Fibroblast of the aortic adventitia (primary cell): ENCODE measurements at regions not wholly inside any gene's neighbourhood (a gene's known extent, or its start where the extent isn't known, plus 50 kb on each side); places are given as distances from the start of the nearest gene placed in this dataset.
"Not testable (repeated sequence)": the region's sequence is repeated elsewhere in the genome, so short reads cannot be mapped to it uniquely, and the experiment has no call there.

Experiments
- DNase-seq: peaks from one replicate; pipeline ENCODE4 v3.0.0-alpha.2; 2010; ENCODE audit warnings: low read depth
- H3K4me3 ChIP-seq: 2 replicates; pipeline ENCODE4 v1.5.1; 2011; ENCODE audit warnings: low read depth, mild to moderate bottlenecking, control low read depth, low read length, moderate library complexity
- TF ChIP-seq, protein P1 (sequence below): IDR thresholded peaks from 2 replicates; pipeline ENCODE4 v1.5.1; 2011; ENCODE audit warnings: mild to moderate bottlenecking, low read length, control low read depth, inconsistent platforms; ENCODE audit not compliant: insufficient read depth

DNA sequence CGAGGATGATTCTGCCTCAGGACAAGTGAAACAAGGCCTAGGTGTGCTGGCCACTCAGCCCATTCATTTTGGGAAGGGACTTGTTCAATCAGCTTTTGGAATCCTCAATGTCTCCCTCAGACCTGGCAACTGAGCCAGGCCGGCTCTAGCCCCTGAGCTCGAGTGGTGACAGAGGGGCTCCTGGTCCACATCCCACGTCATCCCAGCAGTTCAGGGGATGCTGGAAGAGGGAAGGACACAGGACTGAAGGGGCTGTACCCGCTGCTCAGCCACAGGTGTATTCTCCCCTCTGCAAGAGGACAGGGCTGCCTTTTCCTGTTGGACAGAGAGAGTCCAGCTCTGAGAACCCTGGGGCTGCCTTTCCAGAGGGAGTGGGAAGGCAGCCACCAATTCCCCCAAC, 244.6 kb upstream of the SFSWAP start:
- no peak overlapping the region for H3K4me3 ChIP-seq
- no peak for DNase-seq
- TF ChIP-seq, protein P1, sequence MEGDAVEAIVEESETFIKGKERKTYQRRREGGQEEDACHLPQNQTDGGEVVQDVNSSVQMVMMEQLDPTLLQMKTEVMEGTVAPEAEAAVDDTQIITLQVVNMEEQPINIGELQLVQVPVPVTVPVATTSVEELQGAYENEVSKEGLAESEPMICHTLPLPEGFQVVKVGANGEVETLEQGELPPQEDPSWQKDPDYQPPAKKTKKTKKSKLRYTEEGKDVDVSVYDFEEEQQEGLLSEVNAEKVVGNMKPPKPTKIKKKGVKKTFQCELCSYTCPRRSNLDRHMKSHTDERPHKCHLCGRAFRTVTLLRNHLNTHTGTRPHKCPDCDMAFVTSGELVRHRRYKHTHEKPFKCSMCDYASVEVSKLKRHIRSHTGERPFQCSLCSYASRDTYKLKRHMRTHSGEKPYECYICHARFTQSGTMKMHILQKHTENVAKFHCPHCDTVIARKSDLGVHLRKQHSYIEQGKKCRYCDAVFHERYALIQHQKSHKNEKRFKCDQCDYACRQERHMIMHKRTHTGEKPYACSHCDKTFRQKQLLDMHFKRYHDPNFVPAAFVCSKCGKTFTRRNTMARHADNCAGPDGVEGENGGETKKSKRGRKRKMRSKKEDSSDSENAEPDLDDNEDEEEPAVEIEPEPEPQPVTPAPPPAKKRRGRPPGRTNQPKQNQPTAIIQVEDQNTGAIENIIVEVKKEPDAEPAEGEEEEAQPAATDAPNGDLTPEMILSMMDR, result no peak

DNA sequence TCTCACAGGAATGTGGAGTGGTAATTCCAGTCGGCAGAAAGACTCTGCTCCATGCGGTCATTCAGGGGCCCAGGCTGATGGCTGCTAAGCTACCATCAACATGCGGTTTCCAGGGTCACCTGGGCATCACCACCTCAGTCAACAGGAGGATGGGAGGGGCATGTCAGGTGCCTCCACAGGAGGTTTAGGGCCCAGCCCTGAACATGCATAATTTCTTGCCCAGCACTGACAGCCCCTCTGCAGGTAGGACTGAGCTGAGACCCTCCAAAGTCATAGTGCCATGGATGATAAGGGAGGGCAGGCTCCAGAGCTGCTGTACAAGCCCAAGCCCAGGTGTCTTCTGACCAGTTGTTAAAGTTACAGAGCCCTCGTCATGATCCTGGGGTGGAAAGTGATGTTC, 244.0 kb upstream of the SFSWAP start:
- no peak overlapping the region for H3K4me3 ChIP-seq
- DNase-seq, result no peak
- TF ChIP-seq, protein P1, result no peak

DNA sequence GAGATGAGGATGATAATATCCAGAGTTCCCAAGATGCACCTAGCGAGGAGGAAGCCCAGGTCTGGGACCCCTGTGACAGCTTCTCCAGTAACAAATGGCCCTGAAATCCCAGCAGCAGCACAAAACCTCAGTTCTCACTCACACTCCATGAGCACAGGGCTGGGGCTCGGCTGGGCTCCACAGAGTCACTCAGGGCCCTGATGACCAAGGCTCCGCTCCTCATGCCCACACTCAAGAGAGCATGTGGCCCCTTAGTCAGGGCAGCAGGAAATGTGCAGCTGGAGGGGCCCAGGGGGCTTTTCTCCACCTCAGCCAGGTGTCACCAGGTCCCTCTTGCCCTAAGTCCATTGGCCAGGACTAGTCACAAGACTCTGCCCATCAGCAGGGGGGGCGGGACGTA, 242.7 kb upstream of the SFSWAP start:
- DNase-seq, result no peak
- no peak overlapping the region for H3K4me3 ChIP-seq
- TF ChIP-seq, protein P1, result no peak

DNA sequence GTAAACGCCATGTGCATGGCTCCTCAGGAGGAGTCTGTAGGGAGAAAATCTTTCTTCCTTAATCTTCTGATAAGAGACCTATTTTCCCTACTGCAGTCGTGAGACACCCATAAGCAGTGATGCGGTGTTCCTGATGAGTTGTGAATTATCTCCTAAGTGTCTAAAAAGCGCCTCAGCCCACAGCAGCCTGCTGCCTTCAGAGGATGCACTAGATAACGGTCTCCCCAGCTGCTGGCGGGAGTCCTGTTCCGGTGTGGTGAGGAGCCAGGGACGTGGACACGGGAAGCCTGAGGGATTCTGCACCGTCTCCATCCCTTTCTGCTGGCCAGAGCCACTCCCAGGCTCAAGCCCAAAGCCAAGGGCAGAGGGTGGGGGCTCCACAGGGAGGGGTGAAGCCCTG, 240.9 kb upstream of the SFSWAP start:
- not testable (repeated sequence) for DNase-seq, H3K4me3 ChIP-seq

DNA sequence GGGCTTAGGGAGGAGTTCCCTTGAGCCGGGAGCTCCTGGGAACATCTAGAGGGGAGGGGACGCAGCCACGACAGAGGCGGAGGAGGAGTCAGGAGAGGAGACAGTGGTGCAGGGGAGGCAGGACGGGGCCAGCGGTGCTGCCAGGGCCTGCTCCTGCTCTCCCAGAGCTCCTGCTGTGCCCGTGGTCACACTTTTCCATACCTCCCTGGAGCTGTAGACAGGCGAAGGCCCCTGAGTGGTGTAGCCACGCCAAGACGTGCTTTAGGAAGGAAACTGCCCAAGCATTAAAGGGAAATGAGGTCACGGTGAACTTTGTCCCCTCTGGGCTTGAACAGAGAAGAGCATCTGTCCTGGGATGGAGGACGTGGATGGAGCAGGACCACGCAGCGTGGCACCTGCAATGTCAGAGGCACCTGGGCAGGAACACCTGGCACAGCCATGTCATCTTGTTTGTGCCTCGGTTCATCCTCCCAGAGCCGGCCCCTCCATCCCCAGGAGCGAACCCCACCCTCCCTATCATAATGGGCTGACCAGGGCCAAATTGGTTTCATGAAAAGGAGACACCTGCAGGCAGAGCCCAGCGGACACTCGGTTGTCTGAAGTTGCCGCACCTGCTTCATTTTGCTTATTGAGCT, 239.5 kb upstream of the SFSWAP start:
- TF ChIP-seq, protein P1, result no peak
- no peak for DNase-seq
- H3K4me3 ChIP-seq, result no peak overlapping the region

DNA sequence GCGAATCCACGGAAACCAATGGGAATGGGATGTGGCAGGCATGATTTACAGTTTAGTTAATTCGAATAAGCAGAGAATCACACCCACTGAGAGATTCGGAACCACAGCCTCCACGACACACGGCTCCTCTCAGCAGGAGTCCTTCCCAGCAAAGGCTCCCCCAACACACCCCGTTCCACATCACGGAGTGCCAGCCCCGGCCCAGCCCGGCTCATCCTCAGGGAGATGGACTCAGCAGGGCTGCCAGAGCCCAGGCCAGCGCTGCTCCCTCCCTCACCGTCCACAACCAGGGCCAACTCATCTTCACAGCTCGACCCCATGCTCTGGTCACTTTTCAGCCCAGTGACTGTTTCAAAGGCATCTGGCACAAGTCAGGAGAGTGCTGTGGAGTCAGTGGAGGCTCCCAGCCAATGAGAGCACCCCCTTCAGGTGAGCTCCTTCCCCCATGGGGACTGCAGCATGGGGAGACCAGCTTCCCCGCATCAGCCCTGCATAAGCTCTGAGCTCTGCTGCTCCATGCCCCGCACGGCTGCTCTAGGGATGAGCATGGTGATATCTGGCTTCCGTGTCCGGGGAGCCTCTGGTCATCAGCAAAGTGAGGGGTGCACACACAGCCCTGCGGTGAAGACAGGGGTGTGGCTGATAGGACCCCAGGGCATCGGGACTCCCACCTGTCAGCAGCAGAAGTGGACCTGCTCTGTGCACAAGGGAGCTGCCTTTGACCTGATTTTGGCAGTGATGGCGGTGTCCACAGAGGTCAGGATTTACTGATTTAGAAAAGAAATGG, 238.8 kb upstream of the SFSWAP start:
- DNase-seq, result no peak

DNA sequence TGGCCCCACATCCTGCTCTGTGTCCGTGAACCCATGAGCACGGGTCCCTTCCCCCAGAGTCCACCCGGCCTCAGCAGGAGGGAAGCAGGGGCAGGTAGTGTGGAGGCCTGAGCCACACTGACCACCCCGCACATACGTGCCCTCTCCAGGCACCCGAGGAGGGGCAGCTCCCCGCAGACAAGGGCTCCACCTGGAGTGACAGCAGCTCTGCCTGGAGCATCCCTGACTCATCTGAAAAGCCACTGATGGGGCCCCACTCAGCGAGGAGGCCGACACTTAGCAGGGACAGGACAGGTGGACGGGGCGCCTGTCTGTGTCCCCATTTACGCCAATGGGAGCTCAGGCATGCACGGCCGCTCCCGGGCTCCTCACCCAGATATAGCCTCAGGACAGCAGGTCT, 237.6 kb upstream of the SFSWAP start:
- TF ChIP-seq, protein P1, result no peak
- no peak overlapping the region for H3K4me3 ChIP-seq
- no peak for DNase-seq

More for the DNA sequence above, 238.8 kb upstream of the SFSWAP start:
- no peak overlapping the region for H3K4me3 ChIP-seq
- TF ChIP-seq, protein P1, result no peak
